ENCODE measurements at regions not wholly inside any gene's neighbourhood (a gene's known extent, or its start where the extent isn't known, plus 50 kb on each side); places are given as distances from the start of the nearest gene placed in this dataset.
"Not testable (repeated sequence)": the region's sequence is repeated elsewhere in the genome, so short reads cannot be mapped to it uniquely, and the experiment has no call there.

- no peak for DNase-seq (ENCODE audit: low spot score in 2 of 2)
- H3K4me1 ChIP-seq, result no peaks in the 10 kb centered on the region
- H3K4me3 ChIP-seq, result no peak overlapping the region
- in situ Hi-C loops (cut with MboI; ENCODE audit: low sequenced_read_pairs), result no loop called here
- no peaks in the 10 kb centered on the region for H3K9me3 ChIP-seq
- H3K27me3 ChIP-seq (ENCODE audit: low read depth), result no peaks in the 10 kb centered on the region
- H3K36me3 ChIP-seq (replicated peaks), result no peaks in the 10 kb centered on the region
Observed at GRCh38 chrX:66698273-66699204, 59.7 kb upstream of the EDA2R start.

GRCh38 chrX:66692512-66692911 lies 53.6 kb upstream of the EDA2R start:
- H3K9me3 ChIP-seq; H3K27me3 ChIP-seq (ENCODE audit: low read depth); H3K36me3 ChIP-seq (replicated peaks); H3K4me3 ChIP-seq; H3K4me1 ChIP-seq; in situ Hi-C loops (cut with MboI; ENCODE audit: low sequenced_read_pairs); DNase-seq (ENCODE audit: low spot score in 2 of 2): not testable (repeated sequence)

Data from HAP-1 (cell line).